SK-N-MC (cell line): ENCODE measurements at regions not wholly inside any gene's neighbourhood (a gene's known extent, or its start where the extent isn't known, plus 50 kb on each side); places are given as distances from the start of the nearest gene placed in this dataset.

Experiments used
- DNase-seq: peaks from one replicate; pipeline ENCODE4 v3.0.0-alpha.2; 2011; ENCODE audit warnings: low read depth, low spot score
- H3K27ac ChIP-seq: fragments of 200-600 bp; sonication (generic); 2 replicates; pipeline ENCODE4 v1.5.1; 2016; ENCODE audit warnings: mixed run types
- H3K36me3 ChIP-seq: fragments of 200-600 bp; sonication (generic); 2 replicates; pipeline ENCODE4 v1.6.1; 2017; ENCODE audit warnings: antibody characterized with exemption, low read length, mixed read lengths; ENCODE audit not compliant: insufficient read depth
- H3K4me3 ChIP-seq: fragments of 200-600 bp; sonication (generic); 2 replicates; pipeline ENCODE4 v1.5.1; 2016
- H3K9ac ChIP-seq: fragments of 200-600 bp; sonication (generic); 2 replicates; pipeline ENCODE4 v1.8.0; 2017; ENCODE audit warnings: mixed run types, mixed read lengths; ENCODE audit not compliant: insufficient read length
- H3K9me3 ChIP-seq: fragments of 200-600 bp; sonication (generic); 2 replicates; pipeline ENCODE4 v1.6.1; 2017; ENCODE audit warnings: low read depth, mild to moderate bottlenecking, antibody characterized with exemption, low read length, moderate library complexity, mixed read lengths
- EZH2 ChIP-seq: fragments of 200-600 bp; sonication (generic); IDR thresholded peaks from one replicate; pipeline ENCODE4 v1.6.1; 2017; ENCODE audit warnings: antibody characterized with exemption
- FOXP2 ChIP-seq: optimal IDR thresholded peaks from 2 replicates; pipeline ENCODE3; 2011; ENCODE audit warnings: mild to moderate bottlenecking, moderate library complexity; ENCODE audit not compliant: insufficient read depth; ENCODE audit errors: extremely low read length, control extremely low read depth
- POLR2AphosphoS5 ChIP-seq: IDR thresholded peaks from 2 replicates; pipeline ENCODE4 v1.6.1; 2012; ENCODE audit warnings: mild to moderate bottlenecking, low read depth, low read length, borderline replicate concordance

DNA sequence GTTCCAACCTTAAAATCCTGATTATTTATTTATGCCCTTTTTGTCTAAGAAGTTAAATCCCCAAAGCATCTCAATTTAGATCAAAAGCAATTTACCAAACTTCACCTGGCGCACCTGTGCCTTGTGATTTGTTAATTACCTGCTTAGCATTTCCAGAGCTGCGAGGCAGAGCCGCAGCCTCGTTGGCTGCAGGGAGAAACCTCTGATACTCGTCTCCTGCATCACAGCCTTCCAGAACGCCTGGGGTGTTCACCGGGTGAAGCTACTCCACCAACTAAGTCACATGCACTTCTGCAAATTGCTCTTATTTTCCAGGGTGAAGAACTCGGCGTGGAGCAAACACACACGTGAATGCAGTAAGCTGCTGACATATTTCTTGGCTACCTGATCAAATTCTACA is 198.1 kb upstream of the RNF32 start:
- no peaks in the 10 kb centered on the region for H3K9me3 ChIP-seq
- no peaks in the 10 kb centered on the region for H3K36me3 ChIP-seq
- H3K9ac ChIP-seq: no peak overlapping the region
- no peak overlapping the region for H3K27ac ChIP-seq
- TF ChIP-seq POLR2AphosphoS5 (no peak), FOXP2 (no peak), EZH2 (no peak)
- H3K4me3 ChIP-seq: no peak overlapping the region
- DNase-seq: no peak

DNA sequence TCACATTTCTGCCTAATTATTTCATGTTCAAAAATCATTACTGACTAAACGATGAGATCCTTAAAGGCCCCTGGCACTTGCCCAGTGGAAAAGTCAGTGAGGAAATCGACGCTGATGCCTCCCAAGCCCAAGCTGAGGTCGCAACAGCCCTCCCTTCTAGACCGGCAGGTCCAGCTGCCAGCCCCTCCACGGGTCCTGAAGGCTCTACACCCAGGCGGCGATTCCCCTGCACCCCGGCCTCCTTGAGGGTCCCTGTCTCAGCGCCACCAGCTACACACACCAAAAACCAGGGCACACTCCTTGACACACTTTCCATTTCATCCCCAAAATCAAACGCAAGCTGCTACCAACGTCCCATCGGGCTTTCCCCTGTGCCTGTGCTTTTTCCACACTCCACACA is 200.1 kb upstream of the RNF32 start:
- Histone ChIP-seq H3K9ac (no peak overlapping the region), H3K9me3 (no peaks in the 10 kb centered on the region), H3K27ac (no peak overlapping the region), H3K36me3 (no peaks in the 10 kb centered on the region), H3K4me3 (no peak overlapping the region)
- no peak for DNase-seq
- TF ChIP-seq POLR2AphosphoS5 (no peak), EZH2 (no peak), FOXP2 (no peak)

DNA sequence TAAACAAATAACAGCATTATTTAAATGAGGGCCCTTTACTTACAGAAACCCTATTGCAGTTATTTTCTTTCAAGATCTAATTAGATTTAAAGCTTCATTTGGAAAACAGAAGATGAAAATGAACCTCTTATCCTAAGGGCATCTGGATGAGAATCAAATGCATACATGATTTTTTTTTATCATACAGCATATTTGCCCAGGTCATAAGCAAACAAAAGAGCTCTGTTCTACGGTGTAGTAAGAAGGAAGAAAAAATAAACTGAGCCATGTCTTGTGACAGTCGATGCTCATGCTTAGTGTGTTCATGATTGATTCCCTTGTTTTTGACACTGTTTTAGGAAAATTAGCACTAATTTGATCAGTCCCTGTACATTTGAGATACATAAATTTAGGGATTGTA is 202.6 kb upstream of the RNF32 start:
- Histone ChIP-seq H3K9me3 (no peaks in the 10 kb centered on the region), H3K4me3 (no peak overlapping the region)

DNA sequence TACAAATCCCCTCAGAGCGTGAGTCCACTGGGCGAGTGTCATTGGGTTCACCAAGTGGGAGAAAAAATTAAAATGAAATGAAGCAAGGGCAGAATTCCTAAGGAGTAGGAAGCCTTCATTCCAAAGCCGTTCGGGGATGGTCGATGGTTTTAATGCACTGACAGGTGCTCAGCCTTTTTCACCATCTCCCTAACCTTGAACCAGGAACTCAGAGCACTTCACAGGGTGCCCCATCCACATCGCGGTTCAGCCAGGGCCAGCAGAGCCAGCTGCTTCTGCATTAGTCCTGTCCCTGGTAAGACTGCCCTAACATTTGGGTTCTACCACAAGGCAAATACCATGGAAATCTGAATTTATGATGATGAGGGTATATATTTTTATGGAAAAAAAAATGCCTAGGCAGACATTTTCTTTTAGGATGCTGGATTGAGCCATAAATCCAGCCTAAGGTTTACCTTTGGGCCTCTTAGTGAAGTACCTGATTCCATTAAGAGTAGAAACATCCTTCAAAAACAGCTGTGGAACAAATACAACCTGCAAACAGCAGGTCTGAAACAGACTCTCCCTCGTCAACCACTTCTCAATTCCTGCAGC is 203.5 kb upstream of the RNF32 start:
- no peak for DNase-seq
- no peak overlapping the region for H3K4me3 ChIP-seq
- no peak overlapping the region for H3K27ac ChIP-seq
- TF ChIP-seq POLR2AphosphoS5 (no peak), EZH2 (no peak), FOXP2 (no peak)
- H3K9ac ChIP-seq: no peak overlapping the region
- no peaks in the 10 kb centered on the region for H3K9me3 ChIP-seq
- no peaks in the 10 kb centered on the region for H3K36me3 ChIP-seq

More for the DNA sequence above, 202.6 kb upstream of the RNF32 start:
- Histone ChIP-seq H3K9ac (no peak overlapping the region), H3K36me3 (no peaks in the 10 kb centered on the region), H3K27ac (no peak overlapping the region)
- DNase-seq: no peak
- TF ChIP-seq FOXP2 (no peak), EZH2 (no peak), POLR2AphosphoS5 (no peak)

DNA sequence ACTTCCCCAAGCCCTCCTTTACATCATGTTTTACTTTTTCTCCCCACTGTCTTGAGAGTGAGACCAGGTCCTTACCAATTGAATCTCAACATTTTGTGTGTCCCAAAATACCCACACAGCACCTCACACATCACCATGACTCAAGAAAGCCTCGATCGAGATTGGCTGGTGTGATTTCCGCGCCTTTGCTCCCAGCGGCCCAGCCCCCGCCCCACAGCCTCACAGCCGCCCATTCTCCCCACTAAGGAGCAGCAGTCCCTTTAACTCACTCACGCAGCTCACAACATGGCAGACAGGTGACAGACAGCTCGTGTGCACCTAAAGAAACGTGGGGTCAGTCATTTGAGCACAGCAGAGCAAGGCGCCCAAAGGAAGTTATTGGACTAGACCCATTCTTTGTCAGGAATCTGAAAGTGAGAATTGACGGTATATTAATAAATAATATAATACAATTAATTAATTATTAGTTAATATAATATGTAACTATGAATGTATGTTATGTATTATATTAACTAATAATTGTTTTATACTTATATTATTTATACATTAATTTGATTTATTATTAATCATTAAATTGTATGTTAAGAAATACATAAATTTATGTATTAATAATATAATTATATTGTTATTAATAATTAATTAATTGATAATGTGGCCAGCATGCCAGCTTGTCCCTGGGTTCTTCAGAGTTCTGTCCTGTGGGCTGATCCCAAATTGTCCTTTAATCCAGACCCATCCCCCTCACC is 204.9 kb upstream of the RNF32 start:
- DNase-seq: no peak
- TF ChIP-seq POLR2AphosphoS5 (no peak), EZH2 (no peak), FOXP2 (no peak)
- no peak overlapping the region for H3K9ac ChIP-seq

DNA sequence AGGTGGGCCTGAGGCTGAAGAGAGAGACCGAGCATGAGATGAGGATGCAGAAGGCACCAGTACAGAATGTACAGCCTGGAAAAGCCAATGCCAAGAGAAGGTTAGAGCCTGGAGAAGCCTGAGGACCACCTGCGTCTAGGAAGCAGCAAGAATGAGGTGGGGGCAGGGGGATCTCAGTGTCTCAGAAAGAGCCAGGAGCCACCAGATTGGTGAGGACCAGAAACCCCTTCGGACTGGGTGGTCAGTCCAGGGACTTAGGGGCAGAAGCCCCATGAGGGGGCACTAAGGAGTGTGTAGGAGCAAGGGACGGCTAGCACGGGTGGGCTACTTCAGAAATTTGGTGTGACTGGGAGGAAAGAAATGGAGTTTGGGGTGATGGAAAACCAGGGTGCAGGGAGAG is 205.9 kb upstream of the RNF32 start:
- no peak for DNase-seq
- H3K9me3 ChIP-seq: no peaks in the 10 kb centered on the region
- no peak overlapping the region for H3K4me3 ChIP-seq
- TF ChIP-seq FOXP2: no peak
- TF ChIP-seq POLR2AphosphoS5: no peak
- no peak for TF ChIP-seq EZH2
- no peak overlapping the region for H3K9ac ChIP-seq
- no peaks in the 10 kb centered on the region for H3K36me3 ChIP-seq
- H3K27ac ChIP-seq: no peak overlapping the region

More for the DNA sequence above, 204.9 kb upstream of the RNF32 start:
- no peaks in the 10 kb centered on the region for H3K9me3 ChIP-seq
- no peak overlapping the region for H3K4me3 ChIP-seq
- H3K27ac ChIP-seq: no peak overlapping the region
- H3K36me3 ChIP-seq: no peaks in the 10 kb centered on the region

DNA sequence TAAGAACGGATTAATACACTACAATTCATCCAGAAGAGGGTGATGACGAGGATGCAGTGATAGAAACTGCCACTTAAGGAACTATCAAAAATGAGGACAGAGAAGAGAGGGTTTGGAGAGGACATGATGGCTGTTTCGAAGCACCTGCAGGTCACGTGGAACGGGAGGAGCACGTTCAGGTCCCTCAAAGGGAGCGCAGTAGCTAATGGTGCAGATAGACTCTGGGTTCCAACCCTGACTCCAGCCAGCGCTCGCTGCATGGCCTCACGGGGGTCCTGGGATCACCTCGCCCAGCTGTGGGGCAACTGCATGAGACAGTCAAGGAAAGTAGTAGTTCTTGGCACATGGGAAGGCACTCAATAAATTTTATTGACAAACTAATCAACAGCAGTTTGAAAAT is 208.6 kb upstream of the RNF32 start:
- DNase-seq: no peak
- TF ChIP-seq POLR2AphosphoS5 (no peak), EZH2 (no peak), FOXP2 (no peak)
- Histone ChIP-seq H3K36me3 (no peaks in the 10 kb centered on the region), H3K27ac (no peak overlapping the region), H3K9me3 (no peaks in the 10 kb centered on the region), H3K9ac (no peak overlapping the region), H3K4me3 (no peak overlapping the region)

DNA sequence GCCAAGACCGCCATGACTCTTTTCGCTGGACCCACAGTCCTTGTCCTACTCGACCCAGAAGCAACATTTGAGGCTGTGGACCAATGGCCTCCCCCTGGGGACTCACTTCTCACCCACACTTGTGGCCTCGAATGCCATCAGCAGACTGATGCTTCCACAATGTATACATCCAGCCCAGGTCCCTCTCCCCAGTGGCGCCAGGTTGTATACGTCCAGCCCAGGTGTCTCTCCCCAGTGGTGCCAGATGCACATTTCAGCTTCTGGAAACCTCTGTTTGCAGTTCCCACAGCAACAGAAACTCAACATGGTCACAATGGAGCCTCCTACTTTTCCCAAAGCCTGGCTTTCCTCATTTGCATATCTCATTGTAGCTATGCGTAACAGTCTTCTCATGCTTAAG is 210.5 kb upstream of the RNF32 start:
- Histone ChIP-seq H3K36me3 (no peaks in the 10 kb centered on the region), H3K4me3 (no peak overlapping the region), H3K9me3 (no peaks in the 10 kb centered on the region), H3K27ac (no peak overlapping the region), H3K9ac (no peak overlapping the region)
- DNase-seq: no peak
- TF ChIP-seq POLR2AphosphoS5 (no peak), FOXP2 (no peak)

DNA sequence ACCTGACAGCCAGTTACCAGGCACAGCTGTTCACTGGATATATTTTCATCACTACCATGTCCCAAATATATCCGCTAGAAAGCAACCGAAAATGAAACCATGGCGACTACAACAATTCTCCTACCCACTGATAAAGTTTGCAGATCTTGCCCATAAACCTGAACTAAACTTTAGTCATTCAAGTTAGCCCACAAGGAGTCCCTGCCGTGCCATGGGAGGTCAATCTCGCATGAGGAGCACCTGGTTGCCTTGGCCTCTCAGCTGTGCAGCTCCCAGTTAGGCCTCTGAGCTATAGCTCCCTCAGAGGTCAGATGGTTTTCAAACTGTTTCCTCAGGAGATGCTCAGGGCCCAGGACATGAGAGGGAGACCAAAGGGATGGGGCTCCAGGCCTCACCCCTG is 211.1 kb upstream of the RNF32 start:
- Histone ChIP-seq H3K27ac (no peak overlapping the region), H3K9me3 (no peaks in the 10 kb centered on the region), H3K4me3 (no peak overlapping the region), H3K9ac (no peak overlapping the region), H3K36me3 (no peaks in the 10 kb centered on the region)
- no peak for TF ChIP-seq EZH2
- no peak for TF ChIP-seq FOXP2
- no peak for TF ChIP-seq POLR2AphosphoS5
- no peak for DNase-seq
